Neural progenitor cell (in vitro differentiated cells): ENCODE measurements at regions not wholly inside any gene's neighbourhood (a gene's known extent, or its start where the extent isn't known, plus 50 kb on each side); places are given as distances from the start of the nearest gene placed in this dataset.

Source experiments
- DNase-seq: peaks from one replicate; pipeline ENCODE4 v3.0.0-alpha.2; 2016; ENCODE audit warnings: low spot score
- H2AFZ ChIP-seq: fragments of 200-600 bp; sonication (generic); replicated peaks from 2 replicates; pipeline ENCODE4 v1.6.1; 2016; ENCODE audit warnings: antibody characterized with exemption
- H3F3A ChIP-seq: fragments of 200-600 bp; sonication (generic); 2 replicates; pipeline ENCODE4 v1.6.1; 2016; ENCODE audit warnings: antibody characterized with exemption, low read depth
- H3K27ac ChIP-seq: fragments of 200-600 bp; sonication (generic); 2 replicates; pipeline ENCODE4 v1.5.1; 2016; ENCODE audit warnings: mild to moderate bottlenecking
- H3K27me3 ChIP-seq: fragments of 200-600 bp; sonication (generic); 2 replicates; pipeline ENCODE4 v1.6.1; 2016; ENCODE audit warnings: mild to moderate bottlenecking, moderate library complexity
- H3K36me3 ChIP-seq: fragments of 200-600 bp; sonication (generic); 2 replicates; pipeline ENCODE4 v1.5.1; 2016
- H3K4me1 ChIP-seq: fragments of 200-600 bp; sonication (generic); 2 replicates; pipeline ENCODE4 v1.6.1; 2016; ENCODE audit warnings: mixed run types
- H3K4me2 ChIP-seq: fragments of 200-600 bp; sonication (generic); 2 replicates; pipeline ENCODE4 v1.6.1; 2016
- H3K4me3 ChIP-seq: fragments of 200-600 bp; sonication (generic); 2 replicates; pipeline ENCODE4 v1.5.1; 2016
- H3K79me2 ChIP-seq: fragments of 200-600 bp; sonication (generic); 2 replicates; pipeline ENCODE4 v1.6.1; 2016; ENCODE audit warnings: low read depth
- H3K9ac ChIP-seq: fragments of 200-600 bp; sonication (generic); 2 replicates; pipeline ENCODE4 v1.6.1; 2016
- H3K9me3 ChIP-seq: fragments of 200-600 bp; sonication (generic); 2 replicates; pipeline ENCODE4 v1.5.1; 2016; ENCODE audit warnings: low read depth
- H4K20me1 ChIP-seq: fragments of 200-600 bp; sonication (generic); 2 replicates; pipeline ENCODE4 v1.6.1; 2016; ENCODE audit warnings: low read depth
- H3K27ac Mint-ChIP-seq: 3 replicates; pipeline ENCODE4 v1.8.0; 2021; ENCODE audit warnings: mixed read lengths
- H3K27me3 Mint-ChIP-seq: 2 replicates; pipeline ENCODE4 v1.8.0; 2022; ENCODE audit warnings: low read depth, mild to moderate bottlenecking, inconsistent platforms, moderate library complexity, mixed read lengths; ENCODE audit not compliant: insufficient read depth
- H3K36me3 Mint-ChIP-seq: 3 replicates; pipeline ENCODE4 v1.8.0; 2021; ENCODE audit warnings: mixed read lengths
- H3K4me1 Mint-ChIP-seq: 3 replicates; pipeline ENCODE4 v1.8.0; 2021; ENCODE audit warnings: mixed read lengths
- H3K4me3 Mint-ChIP-seq: 3 replicates; pipeline ENCODE4 v1.8.0; 2021; ENCODE audit warnings: mild to moderate bottlenecking, moderate library complexity, mixed read lengths
- H3K9me3 Mint-ChIP-seq: 3 replicates; pipeline ENCODE4 v1.8.0; 2020; ENCODE audit warnings: mixed read lengths
- EZH2 ChIP-seq: fragments of 200-600 bp; sonication (generic); IDR thresholded peaks from 2 replicates; pipeline ENCODE4 v1.6.1; 2017; ENCODE audit warnings: antibody characterized with exemption, mild to moderate bottlenecking, moderate library complexity
- EZH2phosphoT487 ChIP-seq: fragments of 200-600 bp; sonication (generic); IDR thresholded peaks from 2 replicates; pipeline ENCODE4 v1.6.1; 2017; ENCODE audit warnings: antibody characterized with exemption
- TF ChIP-seq, protein P1 (sequence below): fragments of 200-600 bp; sonication (generic); IDR thresholded peaks from 2 replicates; pipeline ENCODE4 v1.5.1; 2017; ENCODE audit warnings: antibody characterized with exemption, mild to moderate bottlenecking

DNA sequence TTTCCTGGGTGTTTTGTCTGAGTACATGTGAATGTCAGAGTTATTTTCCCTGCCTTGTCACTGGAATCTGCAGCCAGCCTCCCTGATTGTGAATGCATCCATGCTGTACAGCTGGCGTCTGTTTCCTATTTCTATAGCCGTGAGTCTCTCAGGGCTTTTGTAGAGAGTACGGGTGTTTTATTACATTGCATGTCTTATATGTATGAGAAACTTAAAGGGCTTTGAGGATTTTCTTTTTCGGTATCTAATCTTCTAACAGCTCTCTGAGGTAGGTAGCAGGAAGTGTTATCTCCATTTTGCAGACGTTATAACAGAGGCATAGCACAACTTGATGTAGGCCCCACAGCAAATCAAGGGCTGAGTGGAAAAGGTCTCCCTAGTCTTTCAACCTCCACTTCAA lies 272.9 kb downstream of the PRL start:
- no peak for DNase-seq
- Histone ChIP-seq H3K9me3 (no peaks in the 10 kb centered on the region), H3K79me2 (no peaks in the 10 kb centered on the region), H3K4me1 (peaks cover 23% of the 10 kb centered on the region), H2AFZ (no peak overlapping the region), H3K4me3 (no peak overlapping the region), H3K36me3 (no peaks in the 10 kb centered on the region), H3K27ac (no peak overlapping the region), H3K27me3 (no peaks in the 10 kb centered on the region), H3F3A (peaks cover 51% of the 10 kb centered on the region), H3K4me2 (no peak overlapping the region), H4K20me1 (peaks cover 31% of the 10 kb centered on the region), H3K9ac (no peak overlapping the region)
- TF ChIP-seq, protein P1, sequence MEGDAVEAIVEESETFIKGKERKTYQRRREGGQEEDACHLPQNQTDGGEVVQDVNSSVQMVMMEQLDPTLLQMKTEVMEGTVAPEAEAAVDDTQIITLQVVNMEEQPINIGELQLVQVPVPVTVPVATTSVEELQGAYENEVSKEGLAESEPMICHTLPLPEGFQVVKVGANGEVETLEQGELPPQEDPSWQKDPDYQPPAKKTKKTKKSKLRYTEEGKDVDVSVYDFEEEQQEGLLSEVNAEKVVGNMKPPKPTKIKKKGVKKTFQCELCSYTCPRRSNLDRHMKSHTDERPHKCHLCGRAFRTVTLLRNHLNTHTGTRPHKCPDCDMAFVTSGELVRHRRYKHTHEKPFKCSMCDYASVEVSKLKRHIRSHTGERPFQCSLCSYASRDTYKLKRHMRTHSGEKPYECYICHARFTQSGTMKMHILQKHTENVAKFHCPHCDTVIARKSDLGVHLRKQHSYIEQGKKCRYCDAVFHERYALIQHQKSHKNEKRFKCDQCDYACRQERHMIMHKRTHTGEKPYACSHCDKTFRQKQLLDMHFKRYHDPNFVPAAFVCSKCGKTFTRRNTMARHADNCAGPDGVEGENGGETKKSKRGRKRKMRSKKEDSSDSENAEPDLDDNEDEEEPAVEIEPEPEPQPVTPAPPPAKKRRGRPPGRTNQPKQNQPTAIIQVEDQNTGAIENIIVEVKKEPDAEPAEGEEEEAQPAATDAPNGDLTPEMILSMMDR = no peak
- no peak for TF ChIP-seq EZH2
- no peak for TF ChIP-seq EZH2phosphoT487
- Mint-ChIP-seq H3K36me3 (peaks cover 16% of the 10 kb centered on the region), H3K27me3 (no peaks in the 10 kb centered on the region), H3K4me3 (no peak overlapping the region), H3K27ac (peak overlapping the region; percentile 16), H3K9me3 (peaks cover 7% of the 10 kb centered on the region), H3K4me1 (peaks cover 48% of the 10 kb centered on the region)

- H3K9me3 Mint-ChIP-seq = peaks cover 7% of the 10 kb centered on the region
- H3K27ac ChIP-seq = peak overlapping the region; percentile 15
- DNase-seq = no peak
- peaks cover 16% of the 10 kb centered on the region for H3K36me3 Mint-ChIP-seq
- TF ChIP-seq, protein P1 = peak; percentile 18
- no peak for TF ChIP-seq EZH2
- H3K27me3 Mint-ChIP-seq = no peaks in the 10 kb centered on the region
- peak overlapping the region; percentile 0 for H3K4me3 ChIP-seq
- no peak overlapping the region for H3K9ac ChIP-seq
- peaks cover 53% of the 10 kb centered on the region for H3K4me1 Mint-ChIP-seq
- peaks cover 31% of the 10 kb centered on the region for H4K20me1 ChIP-seq
- H3K9me3 ChIP-seq = no peaks in the 10 kb centered on the region
- no peak overlapping the region for H2AFZ ChIP-seq
- H3K27me3 ChIP-seq = no peaks in the 10 kb centered on the region
- peaks cover 23% of the 10 kb centered on the region for H3K4me1 ChIP-seq
- H3F3A ChIP-seq = peaks cover 51% of the 10 kb centered on the region
- H3K4me3 Mint-ChIP-seq = peak overlapping the region; percentile 71
- no peaks in the 10 kb centered on the region for H3K36me3 ChIP-seq
- no peaks in the 10 kb centered on the region for H3K79me2 ChIP-seq
- H3K4me2 ChIP-seq = peak overlapping the region; percentile 59
- H3K27ac Mint-ChIP-seq = peak overlapping the region; percentile 93
These were observed 271.8 kb downstream of the PRL start for GRCh38 chr6:22024973-22025467.

DNA sequence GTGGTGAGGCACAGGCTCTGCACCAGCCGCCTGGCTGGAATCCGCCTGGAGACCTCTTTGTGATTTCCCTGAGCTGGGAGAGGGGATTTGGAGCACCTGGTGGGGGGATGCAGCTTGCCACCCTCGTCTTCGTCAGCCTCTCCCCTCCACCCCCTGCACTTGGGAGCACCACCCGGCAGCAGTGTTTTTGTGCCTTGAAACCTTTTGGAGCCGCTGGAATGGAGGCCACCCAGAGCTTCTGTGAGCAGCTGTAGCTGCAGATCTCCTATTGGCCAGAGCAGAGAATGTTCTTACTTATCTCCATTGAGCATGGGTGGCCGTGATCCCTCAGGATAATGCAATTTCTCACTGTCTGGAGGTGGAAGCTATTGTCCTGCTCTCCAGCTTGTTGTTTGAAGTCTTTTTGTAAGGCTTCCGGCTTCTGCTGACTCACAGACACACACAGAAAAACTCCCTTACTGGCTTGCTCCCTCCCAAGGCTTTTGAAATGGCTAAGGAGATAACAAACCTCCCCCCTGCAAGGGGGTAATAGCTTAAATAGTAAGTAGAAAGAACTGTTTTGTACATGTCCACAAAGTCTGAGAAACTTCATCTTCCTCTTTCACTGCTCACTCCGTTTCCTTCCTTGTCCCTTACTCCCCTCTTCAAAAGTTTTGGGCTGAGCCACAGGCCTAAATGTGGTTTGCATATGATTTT lies 271.2 kb downstream of the PRL start:
- TF ChIP-seq EZH2 (no peak), EZH2phosphoT487 (no peak)
- TF ChIP-seq, protein P1 = no peak
- Histone ChIP-seq H3K27ac (peak overlapping the region; percentile 36), H2AFZ (no peak overlapping the region), H3K36me3 (no peaks in the 10 kb centered on the region), H3F3A (peaks cover 51% of the 10 kb centered on the region), H3K79me2 (no peaks in the 10 kb centered on the region), H4K20me1 (peaks cover 31% of the 10 kb centered on the region), H3K4me1 (peaks cover 23% of the 10 kb centered on the region), H3K9me3 (no peaks in the 10 kb centered on the region), H3K4me3 (peak overlapping the region; percentile 0), H3K27me3 (no peaks in the 10 kb centered on the region), H3K9ac (no peak overlapping the region), H3K4me2 (peak overlapping the region; percentile 59)
- Mint-ChIP-seq H3K36me3 (peaks cover 16% of the 10 kb centered on the region), H3K4me3 (peak overlapping the region; percentile 65), H3K9me3 (peaks cover 7% of the 10 kb centered on the region), H3K27ac (peak overlapping the region; percentile 78), H3K4me1 (peaks cover 53% of the 10 kb centered on the region), H3K27me3 (no peaks in the 10 kb centered on the region)
- peak; percentile 87 for DNase-seq
